Fibroblast of skin of scalp (primary cell): ENCODE measurements at regions not wholly inside any gene's neighbourhood (a gene's known extent, or its start where the extent isn't known, plus 50 kb on each side); places are given as distances from the start of the nearest gene placed in this dataset.

Source experiments
- DNase-seq: peaks from one replicate; pipeline ENCODE4 v3.0.0-alpha.2; 2013

GRCh38 chr20:55251170-55251569 is 754.1 kb downstream of the CBLN4 start:
- DNase-seq: no peak

GRCh38 chr20:55242853-55243252 is 762.5 kb downstream of the CBLN4 start:
- DNase-seq: no peak

GRCh38 chr20:55239269-55239668 is 763.9 kb downstream of the DOK5 start:
- DNase-seq: no peak

GRCh38 chr20:55232647-55233046 is 757.3 kb downstream of the DOK5 start:
- no peak for DNase-seq

- no peak for DNase-seq
Observed at GRCh38 chr20:55229451-55229850, 754.1 kb downstream of the DOK5 start.

GRCh38 chr20:55216525-55217242 is 741.3 kb downstream of the DOK5 start:
- DNase-seq: no peak

GRCh38 chr20:55213653-55214052 is 738.3 kb downstream of the DOK5 start:
- no peak for DNase-seq

GRCh38 chr20:55211481-55211880 is 736.1 kb downstream of the DOK5 start:
- no peak for DNase-seq

- DNase-seq: no peak
Observed at GRCh38 chr20:55205665-55206064, 730.3 kb downstream of the DOK5 start.

- DNase-seq: no peak
Observed at GRCh38 chr20:55200317-55200716, 724.9 kb downstream of the DOK5 start.

- DNase-seq: no peak
Observed at GRCh38 chr20:55194947-55195346, 719.6 kb downstream of the DOK5 start.

GRCh38 chr20:55186228-55186627 is 710.8 kb downstream of the DOK5 start:
- DNase-seq: no peak

- DNase-seq: no peak
Observed at GRCh38 chr20:55175081-55175480, 699.7 kb downstream of the DOK5 start.

- no peak for DNase-seq
Observed at GRCh38 chr20:55174635-55175034, 699.2 kb downstream of the DOK5 start.

GRCh38 chr20:55174172-55174571 is 698.8 kb downstream of the DOK5 start:
- no peak for DNase-seq

GRCh38 chr20:55173601-55174000 is 698.2 kb downstream of the DOK5 start:
- no peak for DNase-seq

GRCh38 chr20:55172310-55173002 is 697.1 kb downstream of the DOK5 start:
- no peak for DNase-seq

GRCh38 chr20:55166063-55166462 is 690.7 kb downstream of the DOK5 start:
- no peak for DNase-seq

GRCh38 chr20:55160996-55161395 is 685.6 kb downstream of the DOK5 start:
- peak; percentile 67 for DNase-seq

- DNase-seq: no peak
Observed at GRCh38 chr20:55160037-55160436, 684.6 kb downstream of the DOK5 start.

- DNase-seq: no peak
Observed at GRCh38 chr20:55159230-55159629, 683.8 kb downstream of the DOK5 start.

- no peak for DNase-seq
Observed at GRCh38 chr20:55158446-55158845, 683.1 kb downstream of the DOK5 start.

- no peak for DNase-seq
Observed at GRCh38 chr20:55155360-55155759, 680.0 kb downstream of the DOK5 start.

- no peak for DNase-seq
Observed at GRCh38 chr20:55153001-55153645, 677.7 kb downstream of the DOK5 start.
